ENCODE measurements at regions not wholly inside any gene's neighbourhood (a gene's known extent, or its start where the extent isn't known, plus 50 kb on each side); places are given as distances from the start of the nearest gene placed in this dataset.

- DNase-seq (ENCODE audit: low read depth), result no peak
Observed at GRCh38 chr12:13288937-13289652, 92.6 kb downstream of the EMP1 start.

- no peak for DNase-seq (ENCODE audit: low read depth)
Observed at GRCh38 chr12:13288501-13288900, 92.0 kb downstream of the EMP1 start.

GRCh38 chr12:13283867-13284266 is 87.3 kb downstream of the EMP1 start:
- no peak for DNase-seq (ENCODE audit: low read depth)

DNA sequence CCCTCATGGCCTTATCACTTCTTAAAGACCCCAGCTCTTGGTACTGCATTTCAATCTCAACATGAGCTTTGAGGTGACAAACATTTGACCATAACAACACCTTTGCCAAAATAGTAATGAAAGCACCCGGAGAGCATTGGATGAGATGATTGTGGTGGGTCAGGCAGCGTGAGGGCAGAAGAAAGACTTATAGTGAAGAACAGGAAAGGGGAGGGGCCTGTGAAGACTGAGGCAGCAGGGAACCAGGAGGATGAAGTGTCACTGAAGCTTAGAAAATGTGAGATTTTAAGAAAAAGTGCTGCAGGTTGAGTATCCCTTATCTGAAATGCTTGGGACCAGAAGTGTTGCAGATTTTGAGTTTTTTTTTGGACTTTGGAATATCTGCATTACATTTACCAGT is 86.3 kb downstream of the EMP1 start:
- no peak for DNase-seq (ENCODE audit: low read depth)

DNA sequence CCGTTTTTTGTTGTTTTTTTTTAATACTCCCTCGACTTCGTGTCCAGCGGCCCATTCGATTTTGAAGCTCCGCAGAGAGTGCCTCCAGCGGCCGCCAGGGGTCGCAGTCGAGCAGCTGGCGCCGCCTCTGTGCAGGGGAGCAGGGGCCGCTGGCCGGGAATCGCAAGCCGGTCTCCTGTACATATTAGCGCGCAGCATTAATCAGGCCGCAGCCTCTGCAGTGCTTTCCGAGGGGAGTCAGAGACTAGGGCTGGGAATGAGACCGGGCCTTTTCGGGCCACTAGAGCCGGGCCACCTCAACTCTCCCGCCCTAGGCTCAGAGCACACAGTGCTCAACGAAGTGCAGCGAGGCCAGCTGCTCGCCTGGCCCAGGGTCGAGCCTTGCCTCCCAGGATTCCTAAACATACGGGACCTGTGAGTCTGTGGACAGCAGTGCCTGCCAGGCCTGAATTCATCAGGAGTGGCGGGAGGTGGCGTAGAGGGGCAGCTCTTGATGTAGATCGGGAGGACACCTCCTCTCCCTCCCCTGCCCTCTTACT is 81.8 kb downstream of the EMP1 start:
- DNase-seq (ENCODE audit: low read depth), result peak; percentile 35

GRCh38 chr12:13277293-13277692 is 80.8 kb downstream of the EMP1 start:
- no peak for DNase-seq (ENCODE audit: low read depth)

DNA sequence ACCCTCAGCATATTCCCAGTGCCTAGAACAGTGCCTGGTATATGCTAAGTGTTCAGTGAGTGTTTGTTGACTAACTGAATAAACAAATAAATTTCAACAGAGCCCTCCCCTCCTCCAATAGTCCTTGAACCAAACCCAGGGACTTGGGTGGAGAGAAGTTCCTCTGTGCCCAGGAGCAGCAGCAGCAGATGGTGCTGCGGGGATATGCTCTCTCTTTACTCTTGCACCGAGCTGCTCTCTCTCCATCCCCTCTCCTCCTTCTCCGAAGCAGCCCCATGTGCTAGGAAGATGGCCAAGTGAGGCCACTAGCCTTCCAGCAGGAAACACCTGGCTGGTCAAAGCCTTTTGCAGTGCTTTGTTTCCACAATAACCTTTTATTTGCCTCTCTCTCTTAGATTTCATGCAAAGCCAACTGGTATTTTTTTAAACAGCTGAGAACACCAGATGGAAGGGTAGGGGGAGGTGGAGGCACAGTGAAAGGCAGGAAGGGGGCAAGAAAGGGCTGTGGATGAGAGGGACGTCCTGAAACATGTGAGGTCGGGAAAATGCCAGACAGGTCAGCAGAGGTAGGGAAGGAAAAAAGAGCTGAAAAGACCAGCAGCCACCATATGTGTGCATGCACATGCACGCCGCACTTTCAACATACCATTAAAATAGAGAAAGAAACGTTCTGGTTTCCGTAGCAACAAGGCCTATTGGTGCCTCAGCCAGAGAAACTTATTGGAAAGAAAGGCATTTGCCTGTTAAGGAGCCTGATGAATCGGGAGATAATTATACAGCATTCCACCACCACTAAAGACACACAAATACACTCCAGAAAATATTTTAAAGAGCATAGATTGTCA is 78.9 kb downstream of the EMP1 start:
- DNase-seq (ENCODE audit: low read depth), result no peak

- DNase-seq (ENCODE audit: low read depth), result no peak
Observed at GRCh38 chr12:13273850-13274249, 77.3 kb downstream of the EMP1 start.

DNA sequence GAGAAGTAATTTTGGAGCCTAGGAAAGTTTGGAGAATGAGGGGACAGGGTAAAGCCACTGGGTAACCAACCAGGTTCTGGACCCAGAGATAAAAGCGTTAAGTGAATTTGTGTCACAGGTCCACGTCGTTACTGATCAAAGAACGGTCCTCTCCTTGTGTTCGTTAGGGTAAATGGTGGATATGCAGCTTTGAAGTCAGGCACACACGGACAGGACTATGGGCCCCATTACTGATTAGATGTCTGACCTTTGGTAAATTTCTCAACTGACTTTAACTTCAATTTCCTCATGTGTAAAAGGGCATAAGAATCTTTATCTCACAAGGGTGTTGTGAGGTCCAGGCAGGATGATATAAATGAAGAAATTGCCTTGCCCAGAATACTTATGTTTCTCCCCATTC is 76.6 kb downstream of the EMP1 start:
- no peak for DNase-seq (ENCODE audit: low read depth)

- no peak for DNase-seq (ENCODE audit: low read depth)
Observed at GRCh38 chr12:13270817-13271216, 74.3 kb downstream of the EMP1 start.

Data from stimulated activated CD8-positive, alpha-beta memory T cell treated with anti-CD3 and anti-CD28 coated beads, Interleukin-15, amount 100 ng/mL, for 1 hour (primary cell).